T1000 (cell line): ENCODE measurements at regions not wholly inside any gene's neighbourhood (a gene's known extent, or its start where the extent isn't known, plus 50 kb on each side); places are given as distances from the start of the nearest gene placed in this dataset.

Experiments
- DNase-seq: peaks from one replicate; lab custom pipeline; 2025; ENCODE audit warnings: mixed read lengths; lab: John Stamatoyannopoulos, UW

- DNase-seq: no peak
These were observed 1416.1 kb downstream of the TBC1D22A start for GRCh38 chr22:48178536-48178935.

DNA sequence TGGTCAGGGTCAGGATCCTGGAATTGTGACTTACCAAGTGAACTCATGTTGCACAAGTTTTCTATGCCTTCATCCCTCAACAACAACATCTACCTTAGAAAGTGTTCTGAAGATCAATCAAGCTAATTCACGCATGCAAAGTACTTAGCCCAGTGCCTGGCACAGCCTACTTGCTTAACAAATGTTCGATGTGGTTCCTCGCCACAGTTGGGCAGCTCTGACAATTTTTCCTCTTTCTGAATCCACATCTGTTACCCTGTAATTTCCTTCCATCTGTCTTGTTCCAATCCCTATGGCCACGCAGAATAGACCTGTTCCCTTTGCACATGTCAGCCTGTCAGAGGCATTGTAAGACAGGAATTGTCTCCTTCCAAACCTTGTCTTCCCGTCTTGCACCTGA is 1415.2 kb downstream of the TBC1D22A start:
- no peak for DNase-seq

- DNase-seq: no peak
These were observed 1413.3 kb downstream of the TBC1D22A start for GRCh38 chr22:48175721-48176120.

- no peak for DNase-seq
These were observed 1411.3 kb downstream of the TBC1D22A start for GRCh38 chr22:48173773-48174160.

GRCh38 chr22:48173061-48173772 is 1410.8 kb downstream of the TBC1D22A start:
- DNase-seq: no peak

- DNase-seq: no peak
These were observed 1408.8 kb downstream of the TBC1D22A start for GRCh38 chr22:48171271-48171691.

DNA sequence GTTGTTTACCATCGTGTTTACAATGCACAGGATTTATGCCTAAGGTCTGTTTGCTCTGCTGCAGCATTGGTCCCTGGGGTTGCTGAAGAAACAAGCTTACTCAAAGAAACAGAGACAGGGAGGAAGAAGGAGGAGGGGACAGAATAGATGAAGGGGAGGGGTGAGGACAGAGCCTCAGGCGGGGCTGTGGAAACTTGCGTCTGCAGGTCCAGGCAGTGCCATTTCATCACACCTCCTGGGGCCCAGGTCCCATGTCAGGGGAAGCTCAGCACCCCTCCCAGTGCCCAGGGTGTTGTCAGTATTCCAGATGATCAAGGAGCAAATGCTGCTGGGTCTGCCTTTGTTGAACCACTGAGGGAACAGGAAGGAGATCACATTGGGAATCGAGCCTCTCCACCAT is 1406.8 kb downstream of the TBC1D22A start:
- DNase-seq: no peak

DNA sequence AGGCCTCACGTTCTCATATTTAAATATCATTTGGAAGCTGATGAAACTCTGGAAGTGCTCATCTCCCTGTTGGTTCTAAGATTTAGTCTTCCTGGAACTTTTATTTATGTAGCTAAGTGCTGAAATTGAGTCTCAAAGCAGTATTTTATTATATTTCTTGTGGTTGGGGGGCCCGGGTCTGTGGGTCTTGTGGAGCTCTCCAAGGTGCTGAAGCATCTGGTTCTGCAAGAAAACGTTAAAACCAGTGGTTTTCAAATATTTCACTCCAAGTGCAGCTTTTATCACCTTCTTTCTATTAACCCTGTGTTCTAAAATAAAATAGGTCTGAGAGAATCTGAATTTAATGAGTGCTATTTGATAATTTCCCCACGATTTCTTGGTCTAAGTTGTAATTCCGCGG is 1404.8 kb downstream of the TBC1D22A start:
- DNase-seq: no peak

DNA sequence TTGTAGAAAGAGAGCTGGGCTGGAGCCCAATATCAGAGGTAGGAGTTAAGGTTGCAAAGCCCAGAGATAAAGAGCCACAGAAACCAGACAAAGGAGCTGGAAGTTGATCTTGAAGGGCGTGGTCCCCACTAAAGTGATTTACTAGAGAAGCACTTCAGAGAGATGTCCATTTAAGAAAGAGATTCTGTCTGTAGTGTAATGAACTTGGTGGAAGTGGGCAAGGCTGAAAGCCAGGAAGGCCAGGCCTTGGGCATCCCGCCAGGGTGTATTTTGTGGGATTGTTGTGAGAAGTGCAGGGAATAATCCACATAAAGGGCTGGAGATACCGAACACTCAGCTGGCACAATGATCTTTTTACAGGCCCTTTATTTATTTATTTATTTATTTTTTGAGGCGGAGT is 1398.8 kb downstream of the TBC1D22A start:
- no peak for DNase-seq

DNA sequence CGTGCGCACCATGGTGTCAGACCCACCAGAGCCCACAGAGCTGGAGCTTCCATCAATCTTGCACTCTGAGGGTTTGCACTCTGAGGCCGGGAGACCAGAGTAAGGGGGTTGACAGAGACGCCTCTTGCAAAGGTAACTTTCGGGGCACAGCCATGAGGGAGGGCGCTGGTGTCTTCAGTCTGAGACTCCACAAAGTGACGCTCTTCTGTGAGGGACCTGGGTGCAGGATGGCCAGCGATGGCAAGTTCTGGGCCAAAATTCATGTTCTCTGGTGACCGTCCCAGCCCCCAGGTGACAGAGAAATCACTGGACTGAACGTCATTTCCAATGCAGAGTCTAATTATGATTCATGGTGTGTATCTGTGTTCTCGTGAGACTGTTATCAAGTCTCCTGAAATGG is 1395.2 kb downstream of the TBC1D22A start:
- no peak for DNase-seq

DNA sequence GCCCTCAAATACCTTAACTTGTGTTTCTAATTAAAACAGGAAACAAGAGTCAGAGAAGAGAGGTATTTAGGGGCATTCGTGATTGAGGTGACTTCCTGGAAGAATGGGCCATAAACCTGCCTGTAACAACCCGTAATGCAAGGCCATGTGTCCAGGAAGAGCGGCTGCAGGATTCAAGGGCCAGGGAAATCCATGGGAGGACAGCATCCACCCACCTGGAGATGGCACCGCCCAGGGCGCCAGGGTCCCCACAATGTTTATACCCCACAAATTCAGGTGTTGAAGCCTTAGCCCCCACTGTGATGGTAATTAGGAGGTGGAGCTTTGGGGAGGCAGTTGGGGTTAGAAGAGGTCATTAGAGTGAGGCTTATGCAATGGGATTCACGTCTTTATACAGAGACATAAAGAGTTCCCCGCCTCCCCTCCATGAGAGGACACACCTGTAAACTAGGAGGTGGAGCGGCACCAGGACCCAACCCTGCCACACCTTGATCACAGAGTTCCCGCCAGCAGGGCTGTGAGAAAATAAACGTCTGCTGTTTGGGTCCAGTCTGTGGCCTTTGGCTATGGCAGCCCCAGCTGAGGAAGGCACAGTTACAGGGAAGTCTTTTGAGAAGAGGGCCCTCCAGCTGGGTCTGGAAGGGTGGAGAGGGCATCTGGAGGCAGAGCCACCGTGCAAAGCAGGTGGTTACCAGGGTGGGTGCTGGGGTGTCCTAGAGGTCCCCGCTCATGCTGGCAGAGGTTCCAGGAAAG is 1394.3 kb downstream of the TBC1D22A start:
- DNase-seq: no peak

GRCh38 chr22:48155446-48155845 is 1393.0 kb downstream of the TBC1D22A start:
- DNase-seq: no peak

- DNase-seq: no peak
These were observed 1392.4 kb downstream of the TBC1D22A start for GRCh38 chr22:48154943-48155240.

- DNase-seq: no peak
These were observed 1391.9 kb downstream of the TBC1D22A start for GRCh38 chr22:48154169-48154942.

DNA sequence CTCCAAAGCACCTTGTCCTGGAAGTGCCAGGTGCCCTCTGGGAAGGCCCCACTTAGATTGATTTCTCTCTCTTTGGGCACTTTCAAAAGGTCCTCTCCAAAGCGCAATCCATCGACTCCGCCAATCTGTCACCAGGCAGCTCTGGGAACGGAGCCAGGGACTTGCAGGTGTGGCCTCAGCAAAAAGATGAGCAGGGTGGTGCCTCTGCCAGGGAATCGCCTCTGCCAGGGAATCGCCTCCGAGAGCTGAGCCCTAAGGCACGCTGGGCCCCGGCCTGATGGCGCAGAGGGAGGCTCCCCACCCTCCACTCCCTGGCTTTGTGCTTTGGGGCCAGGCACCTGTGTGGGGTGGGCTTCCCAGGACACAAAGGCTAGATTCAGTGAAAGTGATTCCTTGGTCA is 1391.3 kb downstream of the TBC1D22A start:
- DNase-seq: no peak

- no peak for DNase-seq
These were observed 1390.5 kb downstream of the TBC1D22A start for GRCh38 chr22:48152916-48153315.

- DNase-seq: no peak
These were observed 1389.8 kb downstream of the TBC1D22A start for GRCh38 chr22:48152164-48152775.

DNA sequence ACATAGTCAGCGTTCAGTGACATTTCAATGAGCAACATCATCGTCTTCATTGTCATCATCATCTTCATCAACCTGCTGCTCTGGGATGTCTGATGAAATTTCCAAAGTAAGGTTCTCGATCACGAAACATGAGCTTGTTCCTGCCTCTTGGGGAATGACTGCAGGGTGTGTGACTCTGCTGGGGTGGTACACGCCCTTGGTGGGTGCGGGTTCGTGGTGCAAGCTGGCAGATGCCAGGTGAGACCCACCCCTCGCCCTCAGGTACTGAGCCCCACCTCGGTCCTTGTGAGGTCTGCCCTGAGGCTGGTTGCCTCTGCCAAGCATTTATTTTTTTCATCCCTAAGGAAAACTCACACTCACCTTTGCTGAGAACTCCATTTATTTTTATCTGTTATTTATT is 1389.2 kb downstream of the TBC1D22A start:
- DNase-seq: no peak

GRCh38 chr22:48147831-48148230 is 1385.4 kb downstream of the TBC1D22A start:
- DNase-seq: no peak

- no peak for DNase-seq
These were observed 1385.0 kb downstream of the TBC1D22A start for GRCh38 chr22:48147404-48147803.

- DNase-seq: no peak
These were observed 1384.0 kb downstream of the TBC1D22A start for GRCh38 chr22:48146426-48146825.

- no peak for DNase-seq
These were observed 1383.3 kb downstream of the TBC1D22A start for GRCh38 chr22:48145738-48146137.

DNA sequence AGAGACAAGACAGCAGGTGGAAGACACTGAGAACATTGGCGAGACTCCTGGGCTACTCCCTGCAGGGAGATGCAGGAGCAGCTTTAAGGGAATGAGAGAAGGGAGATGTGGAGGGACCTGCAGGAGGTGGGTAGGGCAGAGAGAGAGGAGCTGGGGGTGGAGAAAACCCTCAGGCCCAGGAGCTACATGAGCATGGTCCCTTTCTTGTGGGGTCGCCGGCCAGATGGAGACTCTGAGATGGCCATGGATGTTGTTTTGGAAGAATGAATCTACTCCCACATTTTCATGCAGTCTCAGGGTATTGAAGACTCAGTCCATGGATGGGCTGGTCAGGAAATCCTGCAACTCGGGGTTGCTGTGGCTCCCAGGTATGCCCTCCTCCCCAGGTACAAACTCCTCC is 1381.9 kb downstream of the TBC1D22A start:
- no peak for DNase-seq
